Keratinocyte (primary cell): ENCODE measurements at regions not wholly inside any gene's neighbourhood (a gene's known extent, or its start where the extent isn't known, plus 50 kb on each side); places are given as distances from the start of the nearest gene placed in this dataset.

Experiments used
- DNase-seq: peaks from one replicate; pipeline ENCODE4 v3.0.0-alpha.2; 2011; ENCODE audit warnings: low read depth, missing footprints, low spot score
- FAIRE-seq: peaks from 2 replicates; lab custom pipeline; 2011; peaks lifted over from hg19 to GRCh38; lab: Jason Lieb, UNC
- H2AFZ ChIP-seq: 2 replicates; pipeline ENCODE4 v1.6.0; 2012; ENCODE audit warnings: low read length, control low read depth, inconsistent platforms; ENCODE audit not compliant: control insufficient read depth
- H3K27ac ChIP-seq: 2 replicates; pipeline ENCODE4 v1.5.1; 2011; ENCODE audit warnings: low read length; ENCODE audit not compliant: control insufficient read depth, insufficient read depth
- H3K27me3 ChIP-seq: 3 replicates; pipeline ENCODE4 v1.6.0; 2011; ENCODE audit warnings: low read length; ENCODE audit not compliant: control insufficient read depth, insufficient read depth; ENCODE audit errors: extremely low read depth
- H3K36me3 ChIP-seq, 2 experiments: 2 replicates in 1 of 2; 3 replicates in 1 of 2; pipeline ENCODE4 v1.5.1; 2011; ENCODE audit warnings: low read length in 2 of 2, mild to moderate bottlenecking in 1 of 2; ENCODE audit not compliant: control insufficient read depth in 2 of 2, insufficient read depth in 2 of 2; ENCODE audit errors: extremely low read depth in 1 of 2
- H3K4me1 ChIP-seq: 3 replicates; pipeline ENCODE4 v1.5.1; 2011; ENCODE audit warnings: low read length; ENCODE audit not compliant: control insufficient read depth, insufficient read depth; ENCODE audit errors: extremely low read depth
- H3K4me2 ChIP-seq: 3 replicates; pipeline ENCODE4 v1.6.0; 2011; ENCODE audit warnings: low read depth, low read length; ENCODE audit not compliant: control insufficient read depth, insufficient read depth; ENCODE audit errors: extremely low read depth
- H3K4me3 ChIP-seq, 3 experiments: fragments of 200-600 bp in 1 of 3; sonication (generic) in 1 of 3; 2 replicates in 2 of 3; 3 replicates in 1 of 3; pipeline ENCODE4 v1.5.1; 2011 to 2016; ENCODE audit warnings: low read length in 3 of 3, mild to moderate bottlenecking in 3 of 3, control low read depth in 2 of 3, inconsistent platforms in 1 of 3, low read depth in 1 of 3, mixed read lengths in 1 of 3, mixed run types in 1 of 3, moderate library complexity in 1 of 3; ENCODE audit not compliant: control insufficient read depth in 2 of 3, insufficient read depth in 2 of 3; ENCODE audit errors: extremely low read depth in 1 of 3
- H3K79me2 ChIP-seq: 2 replicates; pipeline ENCODE4 v1.6.0; 2012; ENCODE audit warnings: low read length; ENCODE audit not compliant: control insufficient read depth, insufficient read depth
- H3K9ac ChIP-seq: 3 replicates; pipeline ENCODE4 v1.6.0; 2011; ENCODE audit warnings: low read length; ENCODE audit not compliant: control insufficient read depth, insufficient read depth; ENCODE audit errors: extremely low read depth
- H3K9me1 ChIP-seq: 3 replicates; pipeline ENCODE4 v1.6.0; 2011; ENCODE audit warnings: low read length; ENCODE audit not compliant: control insufficient read depth, insufficient read depth; ENCODE audit errors: extremely low read depth
- H3K9me3 ChIP-seq: 2 replicates; pipeline ENCODE4 v1.5.1; 2012; ENCODE audit warnings: low read depth, low read length; ENCODE audit not compliant: control insufficient read depth
- H4K20me1 ChIP-seq: 3 replicates; pipeline ENCODE4 v1.6.0; 2011; ENCODE audit warnings: low read length; ENCODE audit not compliant: control insufficient read depth, insufficient read depth; ENCODE audit errors: extremely low read depth
- EZH2 ChIP-seq: IDR thresholded peaks from one replicate; pipeline ENCODE4 v1.6.1; 2012; ENCODE audit warnings: inconsistent platforms, mild to moderate bottlenecking, low read length, moderate library complexity
- dilution Hi-C: fragments of 300-500 bp; cut with MboI; formaldehyde crosslinking; loops from one replicate; pipeline ENCODE4 v1.7.0; 2020; ENCODE audit warnings: low sequenced_read_pairs; ENCODE audit not compliant: extremely low pct_ligation_motif_present
- TF ChIP-seq, protein P1 (sequence below), 3 experiments: IDR thresholded peaks in 1 of 3; conservative IDR thresholded peaks in 1 of 3; optimal IDR thresholded peaks in 1 of 3; 2 replicates in 2 of 3; 3 replicates in 1 of 3; pipeline versions ENCODE3 to v1.5.1; 2011; ENCODE audit warnings: low read length in 3 of 3, mild to moderate bottlenecking in 3 of 3, moderate library complexity in 2 of 3, control low read depth in 1 of 3, inconsistent platforms in 1 of 3; ENCODE audit not compliant: insufficient read depth in 2 of 3; ENCODE audit errors: extremely low read depth in 1 of 3

DNA sequence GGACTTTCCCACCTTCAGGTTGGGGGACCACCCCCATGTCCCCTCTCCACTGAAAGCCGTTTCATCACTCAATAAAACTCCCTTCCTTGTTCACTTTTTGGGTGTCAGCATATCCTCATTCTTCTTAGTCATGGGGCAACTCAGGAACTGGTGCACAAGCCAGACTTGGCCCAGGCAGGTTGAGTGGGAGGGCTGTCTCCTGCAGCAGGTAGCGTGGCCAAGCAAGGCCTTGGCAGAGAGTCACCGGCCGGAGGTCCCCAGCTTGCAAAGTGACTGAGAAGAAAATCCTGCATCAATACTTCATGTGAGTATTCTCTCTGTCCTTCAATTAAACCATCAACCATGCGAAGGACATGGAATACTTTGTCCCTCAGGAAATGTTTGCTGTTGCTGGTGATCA is 148.9 kb downstream of the RHOU start:
- Histone ChIP-seq H3K9me1 (no peaks in the 10 kb centered on the region), H3K27me3 (peaks cover 4% of the 10 kb centered on the region)
- DNase-seq = no peak

DNA sequence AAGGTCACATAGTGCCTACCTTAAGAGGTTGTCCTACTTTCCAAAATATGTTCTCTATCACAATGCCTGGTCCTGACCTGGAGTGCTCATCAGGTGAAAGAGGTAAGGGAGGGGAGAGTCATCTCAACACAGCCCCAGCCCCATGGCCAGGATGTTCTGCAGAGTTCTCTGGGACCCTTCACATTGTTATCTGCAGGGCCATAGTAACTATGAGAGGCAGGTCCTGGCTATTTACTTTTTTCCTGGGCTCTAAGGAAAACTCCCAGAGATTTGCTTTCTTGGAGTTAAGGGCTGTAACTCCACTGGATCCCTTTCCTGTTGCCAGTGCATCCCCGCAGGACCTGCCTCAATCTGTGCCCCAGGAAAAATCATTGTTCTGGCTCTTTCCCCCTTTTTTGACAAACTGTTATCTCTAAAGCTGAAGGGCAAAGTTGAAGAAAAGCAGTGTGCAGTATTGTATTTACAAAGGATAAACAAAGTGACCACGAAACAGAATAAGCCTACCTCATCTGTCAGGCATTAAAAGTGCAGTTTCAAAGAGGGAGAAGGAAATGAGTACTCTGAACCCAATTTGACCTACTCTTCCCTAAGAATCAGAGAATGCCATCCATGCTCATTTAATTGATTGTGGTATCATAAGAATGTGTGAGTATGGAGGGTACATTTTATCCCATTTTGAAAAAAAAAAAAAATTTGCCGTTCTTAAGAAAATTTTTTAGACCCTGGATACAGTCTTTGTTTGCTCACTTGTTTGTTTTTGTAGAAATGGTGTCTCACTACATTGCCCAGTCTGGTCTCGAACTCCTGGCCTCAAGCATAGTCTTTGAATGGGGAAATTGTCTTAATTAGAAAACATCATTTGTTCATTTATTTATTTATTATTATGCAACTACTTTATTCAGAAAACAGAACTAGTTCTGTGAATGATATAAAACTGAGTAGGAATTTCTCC is 149.6 kb downstream of the RHOU start:
- Histone ChIP-seq H3K27ac (no peak overlapping the region), H4K20me1 (no peaks in the 10 kb centered on the region), H2AFZ (no peak overlapping the region), H3K79me2 (no peaks in the 10 kb centered on the region), H3K9ac (no peak overlapping the region), H3K27me3 (peaks cover 5% of the 10 kb centered on the region), H3K9me1 (no peaks in the 10 kb centered on the region), H3K36me3 (no peaks in the 10 kb centered on the region), H3K9me3 (peaks cover 2% of the 10 kb centered on the region), H3K4me2 (no peak overlapping the region), H3K4me3 (no peak overlapping the region), H3K4me1 (no peaks in the 10 kb centered on the region)
- dilution Hi-C loops = no loop called here
- TF ChIP-seq, protein P1, sequence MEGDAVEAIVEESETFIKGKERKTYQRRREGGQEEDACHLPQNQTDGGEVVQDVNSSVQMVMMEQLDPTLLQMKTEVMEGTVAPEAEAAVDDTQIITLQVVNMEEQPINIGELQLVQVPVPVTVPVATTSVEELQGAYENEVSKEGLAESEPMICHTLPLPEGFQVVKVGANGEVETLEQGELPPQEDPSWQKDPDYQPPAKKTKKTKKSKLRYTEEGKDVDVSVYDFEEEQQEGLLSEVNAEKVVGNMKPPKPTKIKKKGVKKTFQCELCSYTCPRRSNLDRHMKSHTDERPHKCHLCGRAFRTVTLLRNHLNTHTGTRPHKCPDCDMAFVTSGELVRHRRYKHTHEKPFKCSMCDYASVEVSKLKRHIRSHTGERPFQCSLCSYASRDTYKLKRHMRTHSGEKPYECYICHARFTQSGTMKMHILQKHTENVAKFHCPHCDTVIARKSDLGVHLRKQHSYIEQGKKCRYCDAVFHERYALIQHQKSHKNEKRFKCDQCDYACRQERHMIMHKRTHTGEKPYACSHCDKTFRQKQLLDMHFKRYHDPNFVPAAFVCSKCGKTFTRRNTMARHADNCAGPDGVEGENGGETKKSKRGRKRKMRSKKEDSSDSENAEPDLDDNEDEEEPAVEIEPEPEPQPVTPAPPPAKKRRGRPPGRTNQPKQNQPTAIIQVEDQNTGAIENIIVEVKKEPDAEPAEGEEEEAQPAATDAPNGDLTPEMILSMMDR (optimal IDR thresholded peaks at IDR 0.05 in 1 of 3, IDR thresholded peaks at IDR 0.05 in 1 of 3, conservative IDR thresholded peaks at IDR 0.05 in 1 of 3; ENCODE audit: extremely low read depth in 1 of 3, insufficient read depth in 2 of 3, low read length in 3 of 3) = no peak
- TF ChIP-seq EZH2 = no peak
- no peak for FAIRE-seq
- DNase-seq = no peak

More for the DNA sequence above, 148.9 kb downstream of the RHOU start:
- peaks cover 2% of the 10 kb centered on the region for H3K9me3 ChIP-seq
- H3K36me3 ChIP-seq = no peaks in the 10 kb centered on the region
- no peak for FAIRE-seq
- H4K20me1 ChIP-seq = no peaks in the 10 kb centered on the region
- H3K4me1 ChIP-seq = no peaks in the 10 kb centered on the region
- TF ChIP-seq, protein P1 (optimal IDR thresholded peaks at IDR 0.05 in 1 of 3, IDR thresholded peaks at IDR 0.05 in 1 of 3, conservative IDR thresholded peaks at IDR 0.05 in 1 of 3; ENCODE audit: extremely low read depth in 1 of 3, insufficient read depth in 2 of 3, low read length in 3 of 3) = no peak
- no peak for TF ChIP-seq EZH2
- no peak overlapping the region for H2AFZ ChIP-seq
- H3K4me3 ChIP-seq = no peak overlapping the region
- H3K9ac ChIP-seq = no peak overlapping the region
- dilution Hi-C loops = no loop called here
- no peak overlapping the region for H3K4me2 ChIP-seq
- H3K79me2 ChIP-seq = no peaks in the 10 kb centered on the region
- H3K27ac ChIP-seq = no peak overlapping the region
